ENCODE measurements at regions not wholly inside any gene's neighbourhood (a gene's known extent, or its start where the extent isn't known, plus 50 kb on each side); places are given as distances from the start of the nearest gene placed in this dataset.

- intact Hi-C loops (cut with micrococcal nuclease) = no loop called here
- DNase-seq = no peak
- Mint-ChIP-seq H3K27me3 (no peaks in the 10 kb centered on the region), H3K9me3 (peaks cover 7% of the 10 kb centered on the region), H3K36me3 (peaks cover 3% of the 10 kb centered on the region), H3K27ac (no peak overlapping the region), H3K4me1 (ENCODE audit: low read depth) (no peaks in the 10 kb centered on the region), H3K4me3 (no peak overlapping the region)
- CTCF ChIA-PET = no interaction called here
- POLR2A ChIA-PET = no interaction called here
These were observed 239.0 kb downstream of the EIPR1 start for GRCh38 chr2:3138621-3139020.

- no peaks in the 10 kb centered on the region for H3K4me1 Mint-ChIP-seq (ENCODE audit: low read depth)
- H3K27ac Mint-ChIP-seq = no peak overlapping the region
- POLR2A ChIA-PET = no interaction called here
- DNase-seq = no peak
- intact Hi-C loops (cut with micrococcal nuclease) = no loop called here
- peaks cover 7% of the 10 kb centered on the region for H3K9me3 Mint-ChIP-seq
- peaks cover 2% of the 10 kb centered on the region for H3K27me3 Mint-ChIP-seq
- H3K4me3 Mint-ChIP-seq = no peak overlapping the region
- H3K36me3 Mint-ChIP-seq = peaks cover 3% of the 10 kb centered on the region
- CTCF ChIA-PET = no interaction called here
These were observed 239.8 kb downstream of the EIPR1 start for GRCh38 chr2:3137651-3138300.

- H3K27me3 Mint-ChIP-seq = peaks cover 2% of the 10 kb centered on the region
- DNase-seq = no peak
- H3K36me3 Mint-ChIP-seq = peaks cover 3% of the 10 kb centered on the region
- H3K4me3 Mint-ChIP-seq = no peak overlapping the region
- CTCF ChIA-PET = no interaction called here
- intact Hi-C loops (cut with micrococcal nuclease) = no loop called here
- H3K4me1 Mint-ChIP-seq (ENCODE audit: low read depth) = no peaks in the 10 kb centered on the region
- no peak overlapping the region for H3K27ac Mint-ChIP-seq
- peaks cover 7% of the 10 kb centered on the region for H3K9me3 Mint-ChIP-seq
- POLR2A ChIA-PET = no interaction called here
These were observed 241.9 kb downstream of the EIPR1 start for GRCh38 chr2:3135676-3136075.

GRCh38 chr2:3134026-3134571 lies 243.5 kb downstream of the EIPR1 start:
- ChIA-PET POLR2A (no interaction called here), CTCF (no interaction called here)
- no peak for DNase-seq
- intact Hi-C loops (cut with micrococcal nuclease) = no loop called here
- Mint-ChIP-seq H3K4me3 (no peak overlapping the region), H3K36me3 (peaks cover 3% of the 10 kb centered on the region), H3K4me1 (ENCODE audit: low read depth) (no peaks in the 10 kb centered on the region), H3K9me3 (peaks cover 7% of the 10 kb centered on the region), H3K27me3 (peaks cover 3% of the 10 kb centered on the region), H3K27ac (no peak overlapping the region)

GRCh38 chr2:3132966-3133365 lies 244.7 kb downstream of the EIPR1 start:
- Mint-ChIP-seq H3K27me3 (peaks cover 3% of the 10 kb centered on the region), H3K27ac (no peak overlapping the region), H3K9me3 (peaks cover 7% of the 10 kb centered on the region), H3K4me3 (no peak overlapping the region), H3K36me3 (peaks cover 3% of the 10 kb centered on the region), H3K4me1 (ENCODE audit: low read depth) (no peaks in the 10 kb centered on the region)
- ChIA-PET CTCF (no interaction called here), POLR2A (no interaction called here)
- intact Hi-C loops (cut with micrococcal nuclease) = no loop called here
- DNase-seq = no peak

- Mint-ChIP-seq H3K4me3 (no peak overlapping the region), H3K27ac (no peak overlapping the region), H3K36me3 (peaks cover 3% of the 10 kb centered on the region), H3K4me1 (ENCODE audit: low read depth) (no peaks in the 10 kb centered on the region), H3K27me3 (peaks cover 3% of the 10 kb centered on the region), H3K9me3 (peaks cover 7% of the 10 kb centered on the region)
- no peak for DNase-seq
- ChIA-PET CTCF (no interaction called here), POLR2A (no interaction called here)
- intact Hi-C loops (cut with micrococcal nuclease) = no loop called here
These were observed 245.2 kb downstream of the EIPR1 start for GRCh38 chr2:3132466-3132865.

- ChIA-PET CTCF (no interaction called here), POLR2A (no interaction called here)
- H3K4me3 Mint-ChIP-seq = no peak overlapping the region
- H3K4me1 Mint-ChIP-seq (ENCODE audit: low read depth) = no peaks in the 10 kb centered on the region
- H3K36me3 Mint-ChIP-seq = peaks cover 3% of the 10 kb centered on the region
- intact Hi-C loops (cut with micrococcal nuclease) = no loop called here
- H3K9me3 Mint-ChIP-seq = peaks cover 7% of the 10 kb centered on the region
- H3K27me3 Mint-ChIP-seq = peaks cover 3% of the 10 kb centered on the region
- no peak overlapping the region for H3K27ac Mint-ChIP-seq
- DNase-seq = no peak
These were observed 245.8 kb downstream of the EIPR1 start for GRCh38 chr2:3131636-3132326.

- Mint-ChIP-seq H3K36me3 (peaks cover 3% of the 10 kb centered on the region), H3K4me3 (no peak overlapping the region), H3K27me3 (peaks cover 3% of the 10 kb centered on the region), H3K9me3 (peaks cover 7% of the 10 kb centered on the region), H3K4me1 (ENCODE audit: low read depth) (no peaks in the 10 kb centered on the region), H3K27ac (no peak overlapping the region)
- ChIA-PET POLR2A (no interaction called here), CTCF (no interaction called here)
- no peak for DNase-seq
- intact Hi-C loops (cut with micrococcal nuclease) = no loop called here
These were observed 246.6 kb downstream of the EIPR1 start for GRCh38 chr2:3130889-3131635.

- ChIA-PET POLR2A (no interaction called here), CTCF (no interaction called here)
- H3K27ac Mint-ChIP-seq = no peak overlapping the region
- intact Hi-C loops (cut with micrococcal nuclease) = no loop called here
- DNase-seq = no peak
- no peaks in the 10 kb centered on the region for H3K36me3 Mint-ChIP-seq
- no peaks in the 10 kb centered on the region for H3K4me1 Mint-ChIP-seq (ENCODE audit: low read depth)
- H3K27me3 Mint-ChIP-seq = peaks cover 3% of the 10 kb centered on the region
- no peak overlapping the region for H3K4me3 Mint-ChIP-seq
- H3K9me3 Mint-ChIP-seq = peaks cover 7% of the 10 kb centered on the region
These were observed 247.2 kb downstream of the EIPR1 start for GRCh38 chr2:3130444-3130843.

- Mint-ChIP-seq H3K27me3 (peaks cover 3% of the 10 kb centered on the region), H3K4me1 (ENCODE audit: low read depth) (no peaks in the 10 kb centered on the region), H3K27ac (no peak overlapping the region), H3K9me3 (peaks cover 3% of the 10 kb centered on the region), H3K4me3 (no peak overlapping the region), H3K36me3 (no peaks in the 10 kb centered on the region)
- intact Hi-C loops (cut with micrococcal nuclease) = no loop called here
- POLR2A ChIA-PET = no interaction called here
- CTCF ChIA-PET = no interaction called here
- DNase-seq = no peak
These were observed 247.8 kb downstream of the EIPR1 start for GRCh38 chr2:3129867-3130266.

GRCh38 chr2:3128786-3129185 lies 248.8 kb downstream of the EIPR1 start:
- no peak for DNase-seq
- H3K36me3 Mint-ChIP-seq = no peaks in the 10 kb centered on the region
- H3K4me3 Mint-ChIP-seq = no peak overlapping the region
- no peak overlapping the region for H3K27ac Mint-ChIP-seq
- ChIA-PET CTCF (no interaction called here), POLR2A (no interaction called here)
- H3K27me3 Mint-ChIP-seq = peaks cover 3% of the 10 kb centered on the region
- H3K4me1 Mint-ChIP-seq (ENCODE audit: low read depth) = no peaks in the 10 kb centered on the region
- H3K9me3 Mint-ChIP-seq = no peaks in the 10 kb centered on the region
- intact Hi-C loops (cut with micrococcal nuclease) = no loop called here

GRCh38 chr2:3127710-3128109 lies 249.9 kb downstream of the EIPR1 start:
- H3K4me1 Mint-ChIP-seq (ENCODE audit: low read depth) = no peaks in the 10 kb centered on the region
- intact Hi-C loops (cut with micrococcal nuclease) = no loop called here
- no peaks in the 10 kb centered on the region for H3K36me3 Mint-ChIP-seq
- no peak overlapping the region for H3K4me3 Mint-ChIP-seq
- ChIA-PET CTCF (no interaction called here), POLR2A (interaction anchor here (1.5 kb wide), 1 partner anchor 95 kb away, joined by 5 read pairs; no protein-coding TSS in a partner anchor)
- no peak overlapping the region for H3K27ac Mint-ChIP-seq
- peaks cover 1% of the 10 kb centered on the region for H3K27me3 Mint-ChIP-seq
- DNase-seq = no peak
- no peaks in the 10 kb centered on the region for H3K9me3 Mint-ChIP-seq

Measured in activated CD4-positive, alpha-beta memory T cell treated with anti-CD3 and anti-CD28 coated beads for 36 hours (primary cell).